ENCODE measurements at regions not wholly inside any gene's neighbourhood (a gene's known extent, or its start where the extent isn't known, plus 50 kb on each side); places are given as distances from the start of the nearest gene placed in this dataset.

GRCh38 chr6:1479095-1479494, 89.7 kb downstream of the FOXF2 start:
- Histone ChIP-seq H3K27me3 (ENCODE audit: control insufficient read depth, insufficient read depth, low read length) (no peaks in the 10 kb centered on the region), H3K36me3 (ENCODE audit: control insufficient read depth, insufficient read depth, low read length) (no peaks in the 10 kb centered on the region), H3K4me3 (ENCODE audit: low read depth, low read length) (no peak overlapping the region)
- TF ChIP-seq, protein P1, sequence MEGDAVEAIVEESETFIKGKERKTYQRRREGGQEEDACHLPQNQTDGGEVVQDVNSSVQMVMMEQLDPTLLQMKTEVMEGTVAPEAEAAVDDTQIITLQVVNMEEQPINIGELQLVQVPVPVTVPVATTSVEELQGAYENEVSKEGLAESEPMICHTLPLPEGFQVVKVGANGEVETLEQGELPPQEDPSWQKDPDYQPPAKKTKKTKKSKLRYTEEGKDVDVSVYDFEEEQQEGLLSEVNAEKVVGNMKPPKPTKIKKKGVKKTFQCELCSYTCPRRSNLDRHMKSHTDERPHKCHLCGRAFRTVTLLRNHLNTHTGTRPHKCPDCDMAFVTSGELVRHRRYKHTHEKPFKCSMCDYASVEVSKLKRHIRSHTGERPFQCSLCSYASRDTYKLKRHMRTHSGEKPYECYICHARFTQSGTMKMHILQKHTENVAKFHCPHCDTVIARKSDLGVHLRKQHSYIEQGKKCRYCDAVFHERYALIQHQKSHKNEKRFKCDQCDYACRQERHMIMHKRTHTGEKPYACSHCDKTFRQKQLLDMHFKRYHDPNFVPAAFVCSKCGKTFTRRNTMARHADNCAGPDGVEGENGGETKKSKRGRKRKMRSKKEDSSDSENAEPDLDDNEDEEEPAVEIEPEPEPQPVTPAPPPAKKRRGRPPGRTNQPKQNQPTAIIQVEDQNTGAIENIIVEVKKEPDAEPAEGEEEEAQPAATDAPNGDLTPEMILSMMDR (IDR thresholded peaks at IDR 0.05; ENCODE audit: insufficient read depth, low read length, severe bottlenecking), result no peak
- no peak for FAIRE-seq
- DNase-seq (ENCODE audit: low read depth), result no peak

DNA sequence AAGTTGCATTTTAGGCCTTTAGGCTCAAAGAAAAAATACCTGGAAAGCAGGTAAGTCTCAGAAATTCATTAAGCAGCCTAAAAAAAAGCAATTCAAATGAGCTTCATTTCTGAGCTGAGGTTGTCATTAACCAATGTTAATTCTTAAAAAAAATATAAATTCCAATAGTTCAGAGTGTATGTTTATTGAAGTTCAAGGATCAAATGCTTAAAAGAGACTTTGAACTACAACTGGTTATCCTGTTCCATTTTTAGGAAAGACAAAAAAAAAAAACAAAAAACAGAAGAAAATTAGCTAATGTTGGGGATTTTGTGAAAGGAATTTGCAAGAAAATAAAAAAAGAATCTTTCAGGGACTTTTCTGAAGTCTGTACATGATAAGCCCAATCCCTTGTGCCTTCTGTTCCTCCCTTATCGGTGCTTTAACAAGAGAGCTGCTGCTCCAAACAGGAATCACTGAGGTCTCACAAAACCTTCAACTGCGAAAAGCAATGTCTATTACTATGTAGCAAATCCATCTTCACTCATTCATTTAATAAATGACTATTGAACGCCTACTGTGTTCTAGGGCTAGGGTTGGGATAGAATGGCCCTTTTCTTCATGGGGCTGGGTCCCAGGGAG, 90.3 kb downstream of the FOXF2 start:
- DNase-seq (ENCODE audit: low read depth), result no peak
- FAIRE-seq, result no peak
- Histone ChIP-seq H3K27me3 (ENCODE audit: control insufficient read depth, insufficient read depth, low read length) (no peaks in the 10 kb centered on the region), H3K4me3 (ENCODE audit: low read depth, low read length) (no peak overlapping the region), H3K36me3 (ENCODE audit: control insufficient read depth, insufficient read depth, low read length) (no peaks in the 10 kb centered on the region)
- TF ChIP-seq, protein P1 (IDR thresholded peaks at IDR 0.05; ENCODE audit: insufficient read depth, low read length, severe bottlenecking), result no peak

DNA sequence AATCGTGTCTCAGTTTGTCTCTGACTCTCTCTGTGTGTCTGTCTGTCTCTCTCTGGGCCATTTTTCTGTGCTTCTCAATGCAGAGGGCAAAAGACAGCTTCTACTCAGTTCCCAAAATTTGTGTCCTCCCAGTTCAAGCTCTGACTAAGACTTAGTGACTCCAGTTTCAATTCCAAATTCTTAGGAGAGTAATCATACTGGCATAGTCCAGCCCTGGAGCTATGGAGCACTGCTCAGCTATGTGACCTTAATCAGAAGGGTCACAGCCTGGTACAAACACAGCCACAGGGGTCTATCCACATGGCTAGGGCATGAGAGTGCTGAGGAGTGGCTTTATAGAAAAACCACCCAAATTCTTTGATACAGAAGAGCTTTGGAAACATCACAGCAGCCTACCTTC, 91.9 kb downstream of the FOXF2 start:
- FAIRE-seq, result no peak
- Histone ChIP-seq H3K36me3 (ENCODE audit: control insufficient read depth, insufficient read depth, low read length) (no peaks in the 10 kb centered on the region), H3K4me3 (ENCODE audit: low read depth, low read length) (no peak overlapping the region), H3K27me3 (ENCODE audit: control insufficient read depth, insufficient read depth, low read length) (no peaks in the 10 kb centered on the region)
- TF ChIP-seq, protein P1 (IDR thresholded peaks at IDR 0.05; ENCODE audit: insufficient read depth, low read length, severe bottlenecking), result no peak
- peak; percentile 69 for DNase-seq (ENCODE audit: low read depth)

- peak; percentile 77 for DNase-seq (ENCODE audit: low read depth)
These were observed 93.2 kb downstream of the FOXF2 start for GRCh38 chr6:1482381-1483166.

GRCh38 chr6:1485678-1486077, 96.3 kb downstream of the FOXF2 start:
- Histone ChIP-seq H3K4me3 (ENCODE audit: low read depth, low read length) (no peak overlapping the region), H3K27me3 (ENCODE audit: control insufficient read depth, insufficient read depth, low read length) (no peaks in the 10 kb centered on the region), H3K36me3 (ENCODE audit: control insufficient read depth, insufficient read depth, low read length) (no peaks in the 10 kb centered on the region)
- DNase-seq (ENCODE audit: low read depth) (peak; percentile 97), FAIRE-seq (no peak)
- TF ChIP-seq, protein P1 (IDR thresholded peaks at IDR 0.05; ENCODE audit: insufficient read depth, low read length, severe bottlenecking), result no peak

More at GRCh38 chr6:1482381-1483166, 93.2 kb downstream of the FOXF2 start:
- TF ChIP-seq, protein P1 (IDR thresholded peaks at IDR 0.05; ENCODE audit: insufficient read depth, low read length, severe bottlenecking), result no peak
- no peak for FAIRE-seq
- Histone ChIP-seq H3K4me3 (ENCODE audit: low read depth, low read length) (no peak overlapping the region), H3K27me3 (ENCODE audit: control insufficient read depth, insufficient read depth, low read length) (no peaks in the 10 kb centered on the region), H3K36me3 (ENCODE audit: control insufficient read depth, insufficient read depth, low read length) (no peaks in the 10 kb centered on the region)
